ENCODE measurements at regions not wholly inside any gene's neighbourhood (a gene's known extent, or its start where the extent isn't known, plus 50 kb on each side); places are given as distances from the start of the nearest gene placed in this dataset.

DNA sequence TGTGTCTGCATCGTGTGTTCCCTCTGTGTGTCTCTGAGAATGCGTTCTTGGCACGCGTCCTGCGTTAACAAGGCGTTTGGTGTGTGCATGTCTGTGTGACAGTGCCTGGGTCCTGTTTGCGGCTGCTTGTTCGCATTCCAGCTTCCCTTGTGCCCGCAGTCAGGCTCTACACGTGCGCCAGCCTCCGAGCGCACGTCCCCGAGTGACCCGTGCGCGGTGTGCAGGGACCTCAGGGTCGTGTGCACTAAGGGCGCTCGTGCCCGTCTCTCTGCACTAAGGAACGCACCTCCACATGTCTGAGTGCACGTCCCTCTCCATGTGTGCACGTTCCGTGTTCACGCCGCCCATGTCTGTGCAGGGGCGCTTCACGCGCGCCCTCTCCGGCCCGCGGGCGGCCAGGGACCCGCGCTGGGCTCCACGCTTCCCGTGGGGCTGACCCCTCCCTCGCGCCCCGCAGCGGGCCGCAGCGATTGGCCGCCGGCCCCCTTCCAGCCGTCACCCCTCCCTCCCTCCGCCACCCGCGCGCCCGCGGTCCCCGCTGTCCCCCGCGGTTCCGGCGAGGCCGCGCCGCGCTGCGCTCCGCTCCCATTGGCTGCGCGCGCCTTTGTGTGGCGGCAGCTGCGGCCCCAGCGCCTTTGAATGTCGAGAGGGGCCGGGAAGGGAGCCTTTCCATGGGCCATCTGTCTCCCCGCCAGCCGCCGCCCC lies 229.4 kb downstream of the HAUS1 start:
- peak in 40 of 42 donors; percentile 25 to 74 (median 50) for DNase-seq
- intact Hi-C loops (cut with DNase I): no loop called here

DNA sequence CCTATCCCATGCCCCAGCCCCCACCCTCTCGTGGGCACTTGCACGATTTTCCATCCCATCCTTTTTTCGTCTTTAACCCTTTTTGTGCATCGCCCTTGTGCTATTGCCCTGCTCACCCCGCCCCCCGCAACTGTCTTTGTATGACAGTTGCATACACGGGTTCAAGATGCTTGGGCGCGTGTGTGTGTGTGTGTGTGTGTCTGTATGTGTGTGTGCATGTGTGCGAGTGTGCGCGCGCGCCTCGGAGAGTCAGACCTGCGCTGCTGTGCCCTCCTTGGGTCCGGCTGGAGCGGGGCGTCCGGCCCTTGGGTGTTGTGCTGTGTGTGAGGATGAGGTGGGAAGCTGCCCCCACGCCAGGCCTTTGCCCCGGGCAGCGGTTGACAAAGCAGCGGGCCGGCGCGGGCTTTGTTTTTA lies 230.7 kb downstream of the HAUS1 start:
- intact Hi-C loops (cut with DNase I): no loop called here
- peak in 37 of 42 donors; percentile 8 to 64 (median 40) for DNase-seq

DNA sequence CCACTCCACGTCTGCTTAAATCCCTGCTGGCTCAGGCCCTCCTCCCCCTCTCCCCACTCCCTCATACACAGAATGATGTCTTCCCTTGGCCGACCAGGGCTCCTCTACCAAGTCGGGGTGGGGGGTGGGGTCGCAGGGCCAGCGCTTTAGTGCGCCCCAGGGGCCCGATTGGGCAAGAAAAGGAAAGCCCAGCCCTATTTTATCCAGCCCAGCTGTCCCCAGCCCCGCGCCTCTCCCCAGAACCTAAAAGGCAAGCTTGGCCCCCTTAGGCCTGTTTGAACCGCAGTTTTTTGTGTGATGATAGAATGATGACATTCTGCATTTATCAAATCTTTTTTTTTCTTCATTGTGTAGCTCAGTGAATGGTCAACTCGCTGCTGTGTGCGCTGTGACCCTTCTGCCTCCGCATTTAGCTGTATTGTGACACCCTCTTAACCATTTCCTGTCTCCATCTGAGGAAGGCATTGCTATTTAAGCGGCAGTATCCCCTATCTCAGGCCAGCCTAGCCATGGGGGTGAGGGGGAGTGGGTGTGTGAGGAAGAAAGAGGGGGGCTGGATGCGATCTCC lies 231.4 kb downstream of the HAUS1 start:
- peak in 2 of 42 donors; percentile 26 to 32 for DNase-seq
- intact Hi-C loops (cut with DNase I): no loop called here

DNA sequence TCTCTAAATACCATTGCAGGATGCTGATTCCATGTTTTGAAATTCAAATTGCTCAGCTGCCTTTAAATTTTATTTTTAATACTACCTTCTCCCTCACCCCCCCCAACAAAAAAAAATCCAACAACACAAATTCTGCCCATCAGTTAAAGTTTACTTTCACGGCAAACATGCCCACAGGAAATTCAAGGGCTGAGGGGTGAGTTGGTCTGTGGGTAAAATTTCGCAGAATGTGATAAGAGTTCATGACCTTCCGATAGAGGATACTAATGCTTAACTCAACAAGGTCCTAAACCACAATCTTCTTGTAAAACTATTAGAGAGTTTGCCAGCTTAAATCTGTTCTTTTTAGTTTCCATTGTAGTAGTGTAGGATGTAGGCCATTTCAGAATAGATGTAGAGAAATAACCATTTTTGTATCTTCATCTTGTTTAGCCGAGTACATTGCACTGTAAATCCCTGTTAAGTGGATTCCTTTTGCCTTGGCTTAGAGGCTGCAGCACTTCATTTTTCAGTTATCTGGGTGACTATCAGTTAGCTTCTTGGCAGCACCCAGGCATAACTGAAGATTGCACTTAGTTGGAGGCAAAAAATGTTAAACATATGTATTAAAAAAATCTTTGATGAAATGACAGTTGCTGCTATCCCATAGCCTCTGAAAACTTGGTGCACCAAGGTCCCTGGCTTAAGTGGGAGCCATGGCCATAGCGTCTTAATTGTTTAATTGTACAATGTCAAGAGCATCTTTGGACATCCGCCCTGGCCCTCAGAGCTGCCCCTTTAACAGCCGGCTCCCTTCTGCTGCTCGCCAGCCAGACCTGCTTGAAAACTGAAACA lies 232.3 kb downstream of the HAUS1 start:
- intact Hi-C loops (cut with DNase I): no loop called here
- peak in 1 of 42 donors; percentile 17 for DNase-seq

DNA sequence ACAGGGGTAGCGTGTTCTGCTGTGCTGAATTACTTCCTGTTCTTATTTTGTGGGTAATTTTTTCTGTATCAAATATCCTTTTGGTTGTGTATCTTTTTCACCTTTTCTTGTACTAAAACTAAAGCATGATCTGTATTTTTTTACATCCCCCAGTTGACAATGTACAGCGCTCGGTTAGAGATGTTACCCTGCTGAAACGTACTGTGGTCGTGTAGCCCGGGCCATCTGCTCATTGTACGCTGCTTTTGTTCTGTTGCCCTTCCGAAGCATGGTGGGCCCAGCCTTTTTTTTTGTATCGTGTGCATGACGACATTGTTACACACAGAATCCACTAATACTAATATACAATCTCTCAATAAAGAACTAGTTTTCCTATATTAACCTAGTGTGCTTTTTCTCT lies 233.1 kb downstream of the HAUS1 start:
- intact Hi-C loops (cut with DNase I): no loop called here

DNA sequence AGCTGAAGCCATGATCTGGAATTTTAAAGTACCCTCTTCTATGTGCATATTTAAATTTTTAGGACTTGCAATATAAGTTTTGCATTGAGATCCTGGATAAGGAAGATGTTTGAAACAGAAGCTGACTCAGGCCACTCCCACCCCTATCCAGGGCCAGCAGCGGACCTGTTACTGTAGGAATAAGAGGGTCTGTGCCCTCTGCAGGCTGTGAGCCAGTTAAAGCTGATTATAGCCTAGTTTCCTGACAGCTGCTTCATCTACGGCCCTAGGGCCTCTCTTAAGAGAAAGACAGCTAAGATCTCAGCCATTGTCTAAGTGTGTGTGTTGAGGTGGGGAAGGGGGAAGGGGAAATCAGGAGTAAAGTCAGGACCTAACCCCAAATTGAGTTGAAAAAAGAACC lies 234.0 kb downstream of the HAUS1 start:
- intact Hi-C loops (cut with DNase I): no loop called here
- DNase-seq: peak in 2 of 42 donors; percentile 21 to 26

More for the DNA sequence above, 233.1 kb downstream of the HAUS1 start:
- peak in 2 of 42 donors; percentile 15 to 23 for DNase-seq

DNA sequence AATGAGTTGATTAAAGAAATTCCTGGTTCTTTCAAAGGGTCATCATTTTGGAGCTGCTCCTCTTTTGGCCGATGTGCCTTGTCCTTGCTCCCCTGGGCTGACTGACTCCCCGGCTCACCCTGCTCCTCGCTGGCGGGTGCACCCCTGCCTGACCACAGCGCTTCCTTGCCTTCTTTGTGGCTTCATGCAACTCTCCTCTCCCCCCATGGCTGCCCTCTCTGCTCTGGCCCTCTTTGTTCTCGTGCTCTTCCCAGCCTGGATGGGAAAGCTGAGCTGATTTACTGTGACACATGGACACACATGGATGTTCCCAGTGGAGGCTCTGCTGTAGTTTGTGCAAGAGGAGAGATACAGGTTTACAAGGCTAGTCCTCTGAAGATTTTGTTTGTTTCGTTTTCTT lies 234.6 kb downstream of the HAUS1 start:
- intact Hi-C loops (cut with DNase I): no loop called here
- peak in 2 of 42 donors; percentile 14 to 35 for DNase-seq

DNA sequence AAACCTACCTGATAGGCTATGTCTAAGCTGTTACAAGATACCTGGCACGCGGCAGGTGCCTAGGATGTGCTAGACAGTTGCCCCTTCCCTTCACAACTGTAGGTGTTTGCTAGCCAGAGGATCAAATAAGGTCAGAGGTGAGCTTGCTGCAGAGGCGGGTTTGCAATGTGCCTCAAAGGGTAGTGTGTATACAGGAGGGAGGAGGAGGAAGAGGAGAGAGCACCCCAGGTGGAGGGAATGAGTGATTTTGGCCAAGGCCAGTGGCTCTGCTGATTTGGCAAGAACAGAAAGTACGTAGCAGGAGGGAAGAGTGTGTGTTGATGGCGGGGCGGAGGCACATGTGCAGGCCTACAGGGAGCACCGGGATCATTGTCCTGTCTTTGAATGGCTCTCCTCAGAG lies 236.5 kb downstream of the HAUS1 start:
- intact Hi-C loops (cut with DNase I): no loop called here

DNA sequence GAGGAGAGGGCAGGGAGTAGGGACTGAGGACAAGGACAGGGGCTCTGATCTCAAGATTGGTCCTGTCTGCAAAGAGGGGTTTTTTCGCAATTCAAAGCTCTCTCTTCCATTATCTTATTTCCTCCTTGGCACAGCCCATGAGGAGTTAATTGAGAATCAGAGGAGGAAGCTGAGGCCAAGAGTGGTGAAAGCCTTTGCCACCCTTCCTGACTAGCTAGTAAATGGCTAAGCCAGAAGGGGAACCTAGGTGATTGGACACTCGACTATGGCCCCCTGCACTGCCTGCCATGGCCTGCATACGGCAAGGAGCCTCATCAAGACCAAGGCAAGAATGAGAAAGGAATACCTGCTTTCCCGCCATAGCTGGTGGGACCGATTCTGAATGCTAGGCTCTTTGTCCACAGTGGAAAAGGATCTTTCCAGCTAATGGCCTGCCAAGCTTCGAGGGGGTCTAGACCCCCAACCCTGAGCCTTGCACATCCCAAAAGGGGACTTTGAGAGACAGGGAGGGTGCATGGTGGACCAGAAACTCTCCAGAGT lies 237.9 kb downstream of the HAUS1 start:
- intact Hi-C loops (cut with DNase I): no loop called here

More for the DNA sequence above, 236.5 kb downstream of the HAUS1 start:
- DNase-seq: peak in 1 of 42 donors; percentile 17

DNA sequence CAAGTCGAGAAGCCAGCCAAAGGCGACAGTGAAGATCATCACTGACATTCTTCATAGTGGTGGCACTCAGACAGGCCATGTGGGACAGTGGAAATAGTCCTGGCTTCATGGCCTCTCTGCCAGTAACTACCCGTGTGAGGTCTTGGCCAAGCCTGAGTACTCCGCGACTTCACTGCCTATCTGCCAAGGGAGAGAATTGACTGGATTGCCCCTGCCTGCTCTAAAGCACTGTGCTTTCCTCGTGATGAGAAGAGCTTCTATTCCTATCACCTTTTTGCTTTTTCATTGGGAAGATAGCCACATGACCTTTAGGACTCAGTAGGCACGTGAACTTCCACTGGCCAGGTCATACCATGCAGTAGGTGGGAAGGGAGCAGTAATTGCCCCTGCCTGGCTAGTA lies 239.3 kb downstream of the HAUS1 start:
- DNase-seq: no peak

More for the DNA sequence above, 237.9 kb downstream of the HAUS1 start:
- DNase-seq: peak in 1 of 42 donors; percentile 15

DNA sequence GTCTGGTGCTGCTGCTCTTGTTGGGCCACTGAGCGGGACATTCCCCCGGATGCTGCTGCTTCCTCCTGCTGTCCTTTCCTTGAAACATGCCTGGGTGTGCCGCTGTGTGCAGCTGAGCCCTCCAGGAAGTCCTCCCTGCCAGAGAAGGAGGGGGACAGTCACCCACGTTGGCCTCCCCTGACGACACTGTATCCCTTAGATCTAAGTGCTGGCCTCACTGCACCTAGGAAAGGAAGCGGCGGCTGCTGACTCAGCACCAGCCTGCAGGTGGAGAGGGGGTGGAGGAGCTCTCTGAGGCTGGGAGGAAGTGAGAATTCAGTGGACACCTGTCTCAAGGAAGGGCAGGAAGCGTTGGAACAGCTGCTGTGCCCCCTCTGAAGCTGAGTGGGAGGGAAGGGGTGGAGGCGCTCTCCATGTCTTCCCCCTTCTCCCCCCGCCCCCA lies 239.8 kb downstream of the HAUS1 start:
- intact Hi-C loops (cut with DNase I): no loop called here
- DNase-seq: peak in 19 of 42 donors; percentile 20 to 59 (median 43)

More for the DNA sequence above, 239.3 kb downstream of the HAUS1 start:
- intact Hi-C loops (cut with DNase I): no loop called here

DNA sequence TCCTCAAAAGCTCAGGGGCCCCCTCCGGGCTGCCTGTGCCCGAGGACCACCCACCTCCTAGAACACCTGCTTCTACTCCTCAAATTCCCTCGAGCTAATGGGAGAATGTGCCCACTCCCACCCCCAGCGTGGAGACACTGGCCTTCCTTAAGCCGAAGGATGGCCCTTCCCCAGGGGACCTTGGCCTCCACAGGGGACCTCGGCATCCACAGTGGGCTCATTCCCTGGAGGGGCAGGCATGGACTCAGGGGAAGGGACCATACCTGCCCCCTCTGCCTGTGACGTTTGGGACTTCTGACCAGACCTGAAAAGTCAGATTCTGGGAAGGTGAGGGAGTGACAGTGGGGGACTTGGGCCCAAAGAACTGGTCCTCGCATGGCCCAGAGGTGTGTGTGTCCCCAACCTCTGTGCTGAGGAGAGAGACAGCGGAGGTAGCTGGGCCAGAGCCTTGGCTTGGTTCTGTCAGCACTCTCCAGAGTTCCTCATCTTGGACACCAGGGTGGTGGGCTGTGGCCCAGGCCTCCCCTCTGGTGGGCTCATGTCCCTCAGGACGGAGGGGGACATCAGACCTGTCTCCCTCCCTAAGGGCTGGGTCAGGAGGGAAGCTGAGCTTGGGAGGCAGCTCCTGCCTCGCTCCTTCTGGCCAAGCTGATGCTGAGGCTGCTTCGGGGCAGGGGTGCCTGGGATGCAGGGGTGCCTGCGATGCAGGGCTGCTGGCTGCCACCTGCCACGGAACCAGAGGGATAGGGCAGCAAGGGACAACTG lies 240.4 kb downstream of the HAUS1 start:
- intact Hi-C loops (cut with DNase I): no loop called here
- DNase-seq: no peak

DNA sequence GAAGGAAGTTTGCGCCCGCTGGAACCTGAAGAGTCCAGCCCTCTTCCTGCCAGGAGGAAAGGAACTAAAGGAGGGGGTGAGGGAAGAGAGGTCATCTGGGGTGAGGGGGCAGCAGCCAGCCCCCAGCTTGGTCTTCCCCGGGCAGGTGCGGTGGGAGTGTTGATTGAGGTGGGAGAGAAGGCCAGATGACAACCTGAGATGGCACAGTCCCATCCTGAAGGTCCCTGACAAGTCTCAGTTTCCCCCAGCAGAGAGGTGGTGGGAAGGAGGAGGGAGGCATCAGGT lies 240.9 kb downstream of the HAUS1 start:
- intact Hi-C loops (cut with DNase I): no loop called here
- no peak for DNase-seq

DNA sequence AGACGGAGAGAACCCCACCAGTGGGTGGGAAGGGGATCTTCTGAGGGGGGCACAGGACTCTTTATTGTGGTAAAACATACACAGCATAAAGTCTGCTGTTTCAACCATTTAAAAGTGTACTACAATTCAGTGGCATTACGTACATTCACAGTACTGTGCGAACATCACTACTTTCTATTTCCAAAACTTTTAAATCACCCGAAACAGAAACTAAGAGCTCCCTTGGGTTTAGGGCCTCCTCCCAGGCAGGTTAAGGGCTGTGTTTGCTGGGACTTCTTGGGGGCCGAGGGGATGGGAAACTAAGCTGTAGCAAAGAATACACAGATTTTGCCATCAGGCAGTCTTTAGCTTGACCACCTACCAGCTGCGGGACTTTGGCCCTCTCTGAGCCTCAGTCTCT lies 242.0 kb downstream of the HAUS1 start:
- no peak for DNase-seq
- intact Hi-C loops (cut with DNase I): no loop called here

DNA sequence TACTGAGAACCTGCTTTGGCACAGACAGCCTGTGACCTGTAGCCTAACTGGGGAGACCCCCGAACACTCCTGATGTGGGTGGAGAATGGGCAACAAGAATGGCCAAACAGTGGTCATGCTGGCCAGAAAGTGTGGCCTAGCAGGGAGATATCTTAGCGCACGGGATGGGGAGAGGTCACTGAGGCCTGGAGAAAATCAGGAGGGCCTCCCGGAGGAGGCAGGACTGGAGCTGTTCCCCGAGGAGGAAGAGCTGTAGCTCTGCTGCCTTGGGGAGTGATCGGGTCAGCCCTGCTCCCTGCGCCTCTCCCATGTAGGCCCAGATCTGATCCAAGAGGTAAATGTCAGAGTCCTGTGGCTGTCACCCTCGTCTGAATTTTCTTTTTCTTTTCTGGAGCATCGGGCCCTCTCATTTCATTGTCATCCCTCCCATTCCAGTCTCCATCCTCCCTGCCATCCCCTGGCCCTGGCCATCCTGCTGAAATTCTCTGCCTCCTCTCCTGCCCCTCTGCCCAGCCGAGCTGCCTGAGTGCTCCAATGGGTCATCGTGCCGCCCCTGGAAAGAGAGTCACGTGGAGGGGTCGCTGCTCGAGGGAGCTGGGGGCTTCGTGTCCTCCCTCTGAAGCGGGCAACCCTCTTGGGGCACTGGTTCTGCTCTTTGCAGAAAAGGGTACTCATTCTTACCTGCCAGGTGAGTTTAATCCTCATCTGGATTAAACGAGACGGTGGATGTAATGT lies 242.9 kb downstream of the HAUS1 start:
- intact Hi-C loops (cut with DNase I): no loop called here
- DNase-seq: no peak

DNA sequence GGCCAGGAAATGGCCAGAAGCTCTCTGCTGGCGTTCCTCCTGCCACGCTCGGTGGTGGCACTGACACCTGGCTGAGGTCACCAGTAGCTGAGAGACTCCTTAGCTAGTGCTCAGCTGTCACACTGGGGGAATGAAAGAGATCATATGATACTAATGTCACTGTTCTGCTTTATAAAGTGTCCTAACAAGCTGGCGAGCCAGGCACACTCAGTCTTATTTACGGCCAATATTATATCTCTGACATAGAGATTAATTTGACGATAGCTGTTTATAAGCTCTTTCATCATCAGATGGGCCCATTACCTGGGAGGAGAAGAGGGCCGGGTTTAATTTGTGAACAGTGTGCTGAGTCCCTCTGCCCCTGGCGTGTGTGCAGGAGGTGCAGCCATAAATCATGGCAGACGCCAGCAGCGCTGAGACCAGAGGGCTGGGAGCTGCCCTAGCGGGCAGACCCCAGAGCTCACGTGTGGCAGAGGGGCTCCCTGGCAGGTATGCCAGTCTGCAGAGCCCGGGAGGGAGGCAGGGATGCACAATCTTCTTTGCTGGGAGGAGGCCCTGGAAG lies 246.5 kb downstream of the HAUS1 start:
- intact Hi-C loops (cut with DNase I): no loop called here
- DNase-seq: no peak

DNA sequence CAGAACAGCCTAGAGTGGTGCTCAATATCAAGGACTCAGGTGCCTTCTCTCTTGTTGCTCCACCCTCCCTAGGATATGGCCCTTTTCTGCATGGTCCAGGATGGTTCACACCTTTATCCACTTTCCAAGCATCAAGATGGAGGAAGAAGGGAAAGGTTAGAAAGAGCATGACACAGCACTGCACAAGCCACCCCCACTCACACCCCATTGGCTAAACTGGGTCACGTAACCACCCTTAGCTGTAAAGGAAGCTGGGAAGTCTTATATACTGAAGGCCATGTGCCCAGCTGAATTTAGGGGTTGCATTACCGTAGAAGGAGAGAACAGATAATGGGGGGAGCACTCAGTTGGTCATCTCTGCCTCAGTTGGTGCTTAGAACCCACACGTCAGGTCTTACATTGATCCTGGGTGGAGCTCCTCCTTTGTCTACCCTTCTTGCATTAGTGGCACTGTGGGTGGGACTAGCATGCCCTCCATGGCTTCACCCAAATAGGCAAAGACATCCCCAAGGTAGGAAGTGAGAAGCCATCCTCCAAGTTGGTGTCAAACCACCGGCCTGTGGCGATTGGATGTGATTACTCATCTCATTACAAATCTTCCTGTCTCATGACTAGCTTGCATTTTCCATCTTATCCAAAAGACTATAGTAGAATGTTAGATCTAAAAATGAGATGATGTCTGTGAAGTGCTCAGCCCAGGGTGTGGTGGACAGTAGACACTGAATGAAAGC lies 248.5 kb downstream of the HAUS1 start:
- no peak for DNase-seq
- intact Hi-C loops (cut with DNase I): no loop called here

All from head of caudate nucleus (tissue), 42 donors.